A172 (cell line): ENCODE measurements at regions not wholly inside any gene's neighbourhood (a gene's known extent, or its start where the extent isn't known, plus 50 kb on each side); places are given as distances from the start of the nearest gene placed in this dataset.
A peak's percentile ranks its signal among the peaks of the same experiment; 100 is the strongest.

Experiments
- DNase-seq: peaks from one replicate; pipeline ENCODE4 v3.0.0-alpha.2; 2015; ENCODE audit warnings: low spot score

- DNase-seq = no peak
Measured at GRCh38 chr2:167431949-167432348, 543.7 kb downstream of the XIRP2 start.

DNA sequence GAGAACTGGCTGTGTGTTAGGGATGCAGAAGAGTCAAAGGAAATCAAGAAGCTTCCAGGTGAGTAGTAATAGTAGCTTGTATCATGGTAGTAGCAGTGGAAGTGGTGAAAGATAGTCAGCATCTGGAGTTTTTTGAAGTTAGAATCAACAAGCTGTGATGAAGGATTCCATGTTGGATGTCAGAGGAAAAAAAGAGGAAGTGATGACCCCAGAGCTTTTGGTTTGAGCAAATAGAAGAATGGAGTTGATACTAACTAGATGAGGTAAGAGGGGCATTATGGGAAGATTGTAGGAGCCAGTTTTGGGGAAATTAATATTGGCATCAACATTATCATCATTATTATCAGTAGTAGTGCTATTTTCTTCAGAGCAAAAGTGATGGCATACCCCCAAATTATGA lies 542.2 kb downstream of the XIRP2 start:
- no peak for DNase-seq

GRCh38 chr2:167424803-167425755 lies 536.8 kb downstream of the XIRP2 start:
- peak; percentile 1 for DNase-seq

DNA sequence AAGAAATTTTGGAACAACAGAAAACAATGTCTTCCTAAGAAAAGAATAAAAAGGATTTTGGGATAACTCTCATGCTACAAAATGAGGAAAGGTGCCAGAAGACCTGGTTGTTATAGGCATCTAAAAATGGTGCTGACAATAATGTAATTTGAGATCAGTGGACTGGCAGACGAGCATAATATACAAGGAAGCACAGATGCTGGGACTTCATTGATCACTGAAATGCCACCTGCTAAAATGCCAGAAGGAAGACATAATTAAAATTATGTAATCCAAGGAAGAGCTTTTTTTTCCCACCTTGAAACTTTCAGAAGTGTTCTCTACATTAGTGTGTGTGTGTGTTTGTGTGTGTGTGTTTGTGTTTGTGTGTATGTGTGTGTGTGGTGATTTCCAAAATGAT lies 535.9 kb downstream of the XIRP2 start:
- DNase-seq = no peak

DNA sequence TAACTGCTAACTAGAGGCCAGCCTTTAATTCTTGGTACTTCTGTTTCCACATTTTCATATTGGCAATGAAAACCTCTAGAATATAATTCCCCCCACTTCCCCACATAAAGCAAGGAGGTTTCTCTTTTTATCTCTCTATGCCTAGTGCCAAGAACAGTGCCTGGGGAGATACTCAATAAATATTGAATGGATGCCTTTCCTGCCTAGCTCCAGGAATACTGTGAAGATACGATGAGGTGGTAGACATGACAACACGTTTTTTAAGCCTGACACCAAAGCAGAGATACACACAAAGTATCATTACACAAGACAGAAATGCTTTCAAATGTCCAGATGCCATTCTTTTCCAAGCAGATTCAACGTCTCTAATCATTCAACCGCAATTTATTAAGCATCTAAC lies 535.5 kb downstream of the XIRP2 start:
- DNase-seq = no peak

- DNase-seq = peak; percentile 26
Measured at GRCh38 chr2:167420211-167420610, 531.9 kb downstream of the XIRP2 start.

DNA sequence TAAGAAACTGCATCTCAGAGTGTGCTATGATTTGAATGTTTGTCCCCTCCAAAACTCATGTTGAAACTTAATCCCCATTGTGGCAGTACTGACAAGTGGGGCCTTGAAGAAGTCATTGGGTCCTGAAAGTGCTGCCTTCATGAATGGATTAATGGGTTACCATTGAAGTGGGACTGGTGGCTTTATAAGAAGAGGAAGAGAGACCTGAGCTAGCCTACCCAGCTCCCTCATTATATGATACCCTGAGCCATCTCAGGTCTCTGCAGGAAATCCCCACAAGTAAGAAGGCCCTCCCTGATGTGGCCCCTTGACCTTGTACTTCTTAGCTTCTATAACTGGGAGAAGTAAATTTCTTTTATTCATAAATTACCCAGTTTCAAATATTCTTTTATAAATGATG lies 526.8 kb downstream of the XIRP2 start:
- no peak for DNase-seq

- DNase-seq = peak; percentile 4
Measured at GRCh38 chr2:167411367-167411766, 523.1 kb downstream of the XIRP2 start.

- DNase-seq = peak; percentile 95
Measured at GRCh38 chr2:167406558-167406957, 518.3 kb downstream of the XIRP2 start.

DNA sequence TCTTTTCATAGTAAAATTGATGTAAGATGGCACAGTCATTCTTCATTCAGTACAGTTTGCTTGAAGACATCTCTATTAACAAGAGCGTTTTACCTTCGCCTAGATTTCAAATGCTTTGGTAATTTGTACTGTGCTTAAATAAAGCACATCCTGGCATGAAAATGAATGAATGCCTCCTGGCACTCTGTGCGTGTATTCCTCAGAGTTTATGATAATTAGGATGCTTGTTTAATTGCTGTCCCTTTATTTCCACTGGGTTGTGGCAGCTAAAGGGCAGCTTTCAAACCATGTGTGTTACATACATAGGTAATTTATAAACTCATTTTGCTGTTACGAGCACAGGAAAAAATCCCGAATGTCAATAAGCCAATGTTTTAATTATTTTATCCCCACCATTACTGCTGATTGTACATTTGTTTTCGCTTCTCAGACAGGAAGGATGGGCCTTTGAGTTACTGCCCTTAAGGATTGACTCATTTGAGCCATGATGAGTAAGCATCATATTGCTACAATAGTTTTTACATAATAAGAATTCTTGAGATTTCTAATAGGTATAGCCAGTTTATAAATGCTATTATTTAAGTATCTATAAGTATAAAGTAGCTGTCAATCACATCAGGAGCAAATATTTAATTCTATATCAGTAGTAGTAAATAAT lies 516.5 kb downstream of the XIRP2 start:
- peak; percentile 72 for DNase-seq

DNA sequence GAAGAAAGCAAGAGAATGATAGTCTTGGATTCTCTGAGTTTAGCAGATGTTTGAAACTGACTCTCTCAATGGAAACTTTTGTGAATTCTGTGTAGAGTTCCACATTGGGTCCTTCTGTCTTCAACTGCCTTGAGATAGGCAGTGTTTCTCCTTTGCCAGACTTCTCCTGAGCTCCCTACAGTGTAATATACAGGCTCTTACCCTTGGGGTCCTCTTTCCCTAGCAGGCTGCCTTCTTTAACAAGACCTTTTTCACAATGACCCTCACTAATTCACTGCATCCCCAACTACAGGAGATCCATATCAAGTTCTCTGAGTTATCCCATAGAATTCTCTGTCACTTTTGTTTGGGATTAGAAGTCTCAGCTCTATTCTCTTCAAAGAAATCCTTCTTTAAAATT lies 513.0 kb downstream of the XIRP2 start:
- no peak for DNase-seq

GRCh38 chr2:167400546-167400945 lies 512.3 kb downstream of the XIRP2 start:
- no peak for DNase-seq

- DNase-seq = no peak
Measured at GRCh38 chr2:167398873-167399272, 510.6 kb downstream of the XIRP2 start.

- DNase-seq = no peak
Measured at GRCh38 chr2:167388901-167389300, 500.6 kb downstream of the XIRP2 start.

GRCh38 chr2:167388497-167388896 lies 500.2 kb downstream of the XIRP2 start:
- DNase-seq = no peak

DNA sequence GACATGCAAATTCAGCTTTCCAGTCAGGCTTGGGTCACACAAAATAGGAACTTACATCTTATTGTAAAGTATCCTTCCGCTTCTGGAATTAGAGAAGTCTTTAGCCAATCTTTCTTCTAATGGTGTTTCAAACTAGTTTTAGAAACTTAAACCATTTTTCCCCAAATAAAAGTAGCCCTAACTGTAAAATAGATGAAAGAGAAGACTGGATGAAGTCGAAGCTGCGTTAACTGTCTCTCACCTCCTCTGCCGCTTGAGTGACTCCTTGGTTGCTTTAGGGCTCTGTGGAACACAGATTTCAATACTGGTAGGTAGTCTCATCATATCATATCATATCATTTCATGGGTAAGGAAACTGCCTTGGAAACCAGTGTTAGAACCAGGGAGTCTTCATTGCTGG lies 498.4 kb downstream of the XIRP2 start:
- no peak for DNase-seq

- no peak for DNase-seq
Measured at GRCh38 chr2:167383610-167384194, 495.4 kb downstream of the XIRP2 start.

DNA sequence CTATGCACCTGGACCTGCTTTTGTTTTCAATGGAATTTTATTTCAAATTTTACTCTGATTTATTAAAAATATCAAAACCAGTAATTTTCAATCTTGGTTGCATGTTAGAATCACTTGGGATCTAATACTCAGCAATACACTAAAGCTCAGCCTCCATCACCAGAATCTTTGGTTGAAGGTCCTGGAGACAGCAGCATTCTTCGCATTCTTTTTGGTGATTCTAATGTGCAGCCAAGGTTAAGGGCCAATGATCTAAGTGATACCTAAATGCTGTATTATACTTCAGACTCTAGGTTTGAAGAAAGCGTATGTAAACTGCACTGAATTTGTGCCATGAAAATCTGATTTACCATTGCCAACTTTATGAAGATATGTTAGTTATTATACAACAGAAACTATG lies 493.1 kb downstream of the XIRP2 start:
- peak; percentile 34 for DNase-seq

- peak; percentile 31 for DNase-seq
Measured at GRCh38 chr2:167380555-167380954, 492.3 kb downstream of the XIRP2 start.

DNA sequence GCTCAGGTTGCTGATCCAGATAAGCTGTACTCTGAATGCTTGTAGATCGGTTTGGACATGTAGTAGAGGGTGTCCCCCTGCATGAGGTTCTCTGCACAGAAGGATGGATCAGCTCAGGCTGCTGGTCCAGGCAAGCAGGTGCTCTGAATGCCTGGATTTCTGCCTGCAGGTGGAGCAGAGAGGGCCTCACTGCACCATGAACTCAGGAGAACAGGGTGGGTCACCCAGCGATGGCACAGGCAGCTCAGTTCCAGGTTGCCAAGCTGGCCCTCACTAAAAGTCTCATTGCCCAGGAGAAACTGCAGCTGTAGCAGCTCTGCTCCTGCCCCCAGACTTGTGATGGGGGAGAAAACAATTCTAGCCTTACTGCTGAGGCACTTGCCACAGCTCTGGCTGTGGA lies 491.8 kb downstream of the XIRP2 start:
- no peak for DNase-seq

DNA sequence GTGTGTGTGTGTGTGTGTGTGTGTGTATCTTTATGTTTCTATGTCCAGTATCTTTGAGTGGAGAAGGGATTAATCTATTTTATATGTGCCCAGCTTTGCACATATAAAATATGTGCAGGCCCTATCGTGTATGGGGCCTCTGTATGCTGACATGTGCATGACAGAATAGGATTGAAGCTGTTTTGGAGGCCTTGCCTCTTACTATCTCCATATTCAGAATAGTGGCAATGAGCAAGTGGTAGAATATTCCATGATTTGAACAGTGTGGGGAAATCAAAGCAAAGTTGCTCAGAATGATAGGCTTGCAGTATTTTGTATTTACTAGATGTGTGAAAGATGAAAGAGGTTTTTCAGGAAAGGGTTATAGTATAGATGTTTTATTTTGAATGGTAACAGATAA lies 480.8 kb downstream of the XIRP2 start:
- no peak for DNase-seq

- no peak for DNase-seq
Measured at GRCh38 chr2:167368371-167368770, 480.1 kb downstream of the XIRP2 start.

DNA sequence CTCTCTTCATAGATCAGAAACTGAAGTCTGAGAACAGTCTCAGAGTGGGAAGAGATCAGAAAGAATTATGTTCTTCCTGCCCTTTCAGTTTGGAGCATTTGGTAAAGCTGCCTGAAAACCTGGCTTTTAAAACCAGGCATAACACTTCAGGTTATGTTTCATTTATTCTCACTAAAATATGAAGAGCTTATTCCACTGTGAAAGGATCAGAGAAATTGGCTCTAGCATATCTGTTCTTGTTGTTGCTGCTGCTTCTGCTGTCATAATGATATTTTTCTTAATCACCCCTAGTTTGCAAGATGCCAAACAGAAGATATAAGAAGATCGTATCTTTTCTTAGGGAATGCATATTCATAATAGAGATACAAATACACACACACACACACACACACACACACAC lies 476.9 kb downstream of the XIRP2 start:
- DNase-seq = no peak
